GM20000 (cell line): ENCODE measurements at regions not wholly inside any gene's neighbourhood (a gene's known extent, or its start where the extent isn't known, plus 50 kb on each side); places are given as distances from the start of the nearest gene placed in this dataset.
"Not testable (repeated sequence)": the region's sequence is repeated elsewhere in the genome, so short reads cannot be mapped to it uniquely, and the experiment has no call there.

Experiments used
- DNase-seq: peaks from one replicate; pipeline ENCODE4 v3.0.0; 2012; ENCODE audit warnings: low spot score
- TF ChIP-seq, protein P1 (sequence below): IDR thresholded peaks from 2 replicates; pipeline ENCODE4 v1.5.1; 2012; ENCODE audit warnings: mild to moderate bottlenecking, control low read depth; ENCODE audit errors: extremely low read depth, missing control alignments

DNA sequence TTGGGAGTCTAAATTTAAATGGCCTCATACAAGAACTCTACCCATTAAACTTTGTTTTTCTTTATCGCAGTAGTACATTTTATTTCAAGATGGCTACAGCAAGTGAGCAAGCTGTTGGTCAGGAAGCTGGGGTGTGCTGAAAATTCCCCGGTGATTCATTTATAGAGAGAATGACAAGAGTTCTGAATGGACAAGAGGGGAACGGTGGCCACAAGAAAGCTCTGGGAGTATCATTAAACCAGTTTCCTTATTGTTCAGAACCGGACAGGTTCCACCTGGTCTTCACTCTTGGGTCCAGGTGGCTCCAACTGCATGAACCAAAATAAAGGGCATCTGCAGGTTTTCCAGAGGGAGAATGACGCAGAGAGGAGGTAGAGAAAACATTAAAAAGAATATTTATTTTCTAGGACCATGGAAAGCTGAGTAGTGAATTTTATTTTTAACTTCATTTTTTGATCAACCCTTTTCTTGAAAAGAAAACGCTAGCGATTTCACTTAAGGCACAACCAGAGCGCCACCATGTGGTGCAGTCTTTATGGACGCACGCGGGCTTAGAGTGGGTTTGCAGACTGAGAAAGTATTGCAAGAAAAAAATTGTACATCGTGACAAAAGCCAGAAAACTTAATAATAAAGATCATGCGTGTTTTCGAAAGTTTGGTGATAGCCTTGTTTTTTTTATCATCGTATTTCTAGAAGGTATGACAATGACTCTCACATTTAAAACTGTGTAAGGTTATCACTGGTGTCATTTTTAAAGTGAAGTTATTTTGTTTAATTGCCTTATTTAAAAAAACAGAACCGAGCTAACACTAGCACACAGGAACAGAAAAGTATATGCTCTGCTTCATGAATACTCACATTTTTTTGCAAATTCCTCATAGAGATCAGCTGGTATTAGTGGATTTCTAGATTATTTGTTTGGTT is 97.9 kb upstream of the NOL4 start:
- TF ChIP-seq, protein P1, sequence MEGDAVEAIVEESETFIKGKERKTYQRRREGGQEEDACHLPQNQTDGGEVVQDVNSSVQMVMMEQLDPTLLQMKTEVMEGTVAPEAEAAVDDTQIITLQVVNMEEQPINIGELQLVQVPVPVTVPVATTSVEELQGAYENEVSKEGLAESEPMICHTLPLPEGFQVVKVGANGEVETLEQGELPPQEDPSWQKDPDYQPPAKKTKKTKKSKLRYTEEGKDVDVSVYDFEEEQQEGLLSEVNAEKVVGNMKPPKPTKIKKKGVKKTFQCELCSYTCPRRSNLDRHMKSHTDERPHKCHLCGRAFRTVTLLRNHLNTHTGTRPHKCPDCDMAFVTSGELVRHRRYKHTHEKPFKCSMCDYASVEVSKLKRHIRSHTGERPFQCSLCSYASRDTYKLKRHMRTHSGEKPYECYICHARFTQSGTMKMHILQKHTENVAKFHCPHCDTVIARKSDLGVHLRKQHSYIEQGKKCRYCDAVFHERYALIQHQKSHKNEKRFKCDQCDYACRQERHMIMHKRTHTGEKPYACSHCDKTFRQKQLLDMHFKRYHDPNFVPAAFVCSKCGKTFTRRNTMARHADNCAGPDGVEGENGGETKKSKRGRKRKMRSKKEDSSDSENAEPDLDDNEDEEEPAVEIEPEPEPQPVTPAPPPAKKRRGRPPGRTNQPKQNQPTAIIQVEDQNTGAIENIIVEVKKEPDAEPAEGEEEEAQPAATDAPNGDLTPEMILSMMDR = peak; percentile 68
- peak; percentile 19 for DNase-seq

- no peak for DNase-seq
- TF ChIP-seq, protein P1 = no peak
These were observed 105.1 kb upstream of the NOL4 start for GRCh38 chr18:34329840-34330239.

DNA sequence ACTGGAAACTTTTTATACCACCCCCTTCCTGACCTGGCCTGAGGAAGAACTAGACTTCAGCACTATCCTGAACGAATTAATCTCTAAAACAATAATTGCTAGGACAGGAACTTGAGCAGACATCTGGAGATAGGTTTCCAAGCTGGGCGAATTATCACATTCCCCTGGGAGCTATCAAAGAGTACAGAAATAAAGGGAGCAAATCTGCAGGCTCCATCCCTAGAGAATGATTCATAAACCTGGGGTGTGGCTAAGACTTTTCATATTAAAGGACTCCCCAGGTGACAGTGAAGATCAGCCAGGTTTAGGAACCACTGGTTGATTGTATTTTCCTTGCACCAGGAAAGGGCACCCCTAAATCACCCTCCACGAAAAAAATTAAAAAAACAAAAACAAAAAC is 105.6 kb upstream of the NOL4 start:
- TF ChIP-seq, protein P1 = no peak
- DNase-seq = no peak

DNA sequence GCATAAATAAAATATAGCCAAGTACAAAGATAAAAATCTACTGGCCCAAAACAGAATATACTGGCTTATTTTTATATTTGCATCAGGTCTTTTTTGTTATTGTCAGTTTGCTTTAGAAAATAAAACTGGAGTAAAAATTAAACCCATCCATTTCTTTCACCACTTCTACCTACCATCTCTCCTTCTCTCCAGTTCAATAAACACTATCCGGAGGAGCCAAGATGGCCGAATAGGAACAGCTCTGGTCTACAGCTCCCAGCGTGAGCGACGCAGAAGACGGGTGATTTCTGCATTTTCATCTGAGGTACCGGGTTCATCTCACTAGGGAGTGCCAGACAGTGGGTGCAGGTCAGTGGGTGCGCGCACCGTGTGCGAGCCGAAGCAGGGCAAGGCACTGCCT is 106.2 kb upstream of the NOL4 start:
- DNase-seq = not testable (repeated sequence)

DNA sequence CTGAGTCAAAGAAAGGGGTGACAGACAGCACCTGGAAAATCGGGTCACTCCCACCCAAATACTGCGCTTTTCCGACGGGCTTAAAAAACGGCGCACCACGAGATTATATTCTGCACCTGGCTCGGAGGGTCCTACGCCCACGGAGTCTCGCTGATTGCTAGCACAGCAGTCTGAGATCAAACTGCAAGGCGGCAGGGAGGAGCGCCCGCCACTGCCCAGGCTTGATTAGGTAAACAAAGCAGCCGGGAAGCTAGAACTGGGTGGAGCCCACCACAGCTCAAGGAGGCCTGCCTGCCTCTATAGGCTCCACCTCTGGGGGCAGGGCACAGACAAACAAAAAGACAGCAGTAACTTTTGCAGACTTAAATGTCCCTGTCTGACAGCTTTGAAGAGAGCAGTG is 106.6 kb upstream of the NOL4 start:
- DNase-seq = not testable (repeated sequence)

- TF ChIP-seq, protein P1 = no peak
These were observed 114.4 kb upstream of the NOL4 start for GRCh38 chr18:34339155-34339554.

DNA sequence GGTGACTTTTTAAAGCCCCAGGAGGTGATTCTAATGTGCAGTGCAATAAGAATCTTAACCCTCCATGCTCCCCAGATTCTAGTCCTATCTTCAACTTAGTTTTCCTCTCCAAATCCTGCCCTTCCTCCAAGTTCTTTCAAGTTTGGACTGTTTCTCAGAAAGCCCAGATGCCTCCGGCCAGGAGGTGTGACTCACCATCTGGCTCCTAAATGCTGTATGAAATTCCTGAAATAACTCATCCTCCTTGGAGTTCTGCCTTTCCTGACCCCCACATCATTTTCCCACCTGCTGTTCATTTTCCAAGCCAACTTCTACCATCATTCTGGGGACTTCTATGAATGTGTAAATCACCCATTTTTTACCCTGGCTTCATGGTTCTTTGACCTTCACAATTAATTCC is 118.2 kb upstream of the NOL4 start:
- no peak for DNase-seq
- TF ChIP-seq, protein P1 = no peak

More at GRCh38 chr18:34339155-34339554, 114.4 kb upstream of the NOL4 start:
- DNase-seq = no peak

- TF ChIP-seq, protein P1 = no peak
- DNase-seq = no peak
These were observed 121.0 kb upstream of the NOL4 start for GRCh38 chr18:34345738-34346137.
